HG03135 (cell line): ENCODE measurements at regions not wholly inside any gene's neighbourhood (a gene's known extent, or its start where the extent isn't known, plus 50 kb on each side); places are given as distances from the start of the nearest gene placed in this dataset.
"Not testable (repeated sequence)": the region's sequence is repeated elsewhere in the genome, so short reads cannot be mapped to it uniquely, and the experiment has no call there.

Experiments used
- ATAC-seq: cut with Tn5 transposase; IDR thresholded peaks from one replicate; pipeline ENCODE4 v1.9.1; 2021; ENCODE audit warnings: mild to moderate bottlenecking, moderate library complexity; ENCODE audit not compliant: unreplicated experiment

GRCh38 chr9:95588724-95589588 lies 72.2 kb upstream of the PTCH1 start:
- ATAC-seq: no peak

- no peak for ATAC-seq
Observed at GRCh38 chr9:95587021-95587964, 70.5 kb upstream of the PTCH1 start.

GRCh38 chr9:95586326-95586725 lies 69.6 kb upstream of the PTCH1 start:
- ATAC-seq: no peak

GRCh38 chr9:95585824-95586223 lies 69.1 kb upstream of the PTCH1 start:
- ATAC-seq: no peak

GRCh38 chr9:95584176-95584575 lies 67.4 kb upstream of the PTCH1 start:
- ATAC-seq: no peak

GRCh38 chr9:95581900-95582299 lies 65.1 kb upstream of the PTCH1 start:
- no peak for ATAC-seq

GRCh38 chr9:95580812-95581761 lies 64.3 kb upstream of the PTCH1 start:
- ATAC-seq: no peak

GRCh38 chr9:95574866-95575553 lies 58.2 kb upstream of the PTCH1 start:
- no peak for ATAC-seq

- no peak for ATAC-seq
Observed at GRCh38 chr9:95574176-95574575, 57.4 kb upstream of the PTCH1 start.

GRCh38 chr9:95573463-95573862 lies 56.7 kb upstream of the PTCH1 start:
- no peak for ATAC-seq

GRCh38 chr9:95572381-95573151 lies 55.8 kb upstream of the PTCH1 start:
- ATAC-seq: no peak

GRCh38 chr9:95570646-95571045 lies 53.9 kb upstream of the PTCH1 start:
- no peak for ATAC-seq

- ATAC-seq: no peak
Observed at GRCh38 chr9:95570150-95570549, 53.4 kb upstream of the PTCH1 start.

- not testable (repeated sequence) for ATAC-seq
Observed at GRCh38 chr9:95568735-95569134, 52.0 kb upstream of the PTCH1 start.
